ENCODE measurements at regions not wholly inside any gene's neighbourhood (a gene's known extent, or its start where the extent isn't known, plus 50 kb on each side); places are given as distances from the start of the nearest gene placed in this dataset.

- TF ChIP-seq CTCF (IDR thresholded peaks at IDR 0.05; ENCODE audit: insufficient read depth, low read length) (no peak), POLR2AphosphoS5 (IDR thresholded peaks at IDR 0.05; ENCODE audit: low read depth) (no peak), REST (IDR thresholded peaks at IDR 0.05; ENCODE audit: insufficient replicate concordance, low read depth) (no peak)
Measured at GRCh38 chr9:14415947-14416346, 102.0 kb upstream of the NFIB start.

All from HL-60 (cell line).